ENCODE measurements at regions not wholly inside any gene's neighbourhood (a gene's known extent, or its start where the extent isn't known, plus 50 kb on each side); places are given as distances from the start of the nearest gene placed in this dataset.
A peak's percentile ranks its signal among the peaks of the same experiment; 100 is the strongest.

DNA sequence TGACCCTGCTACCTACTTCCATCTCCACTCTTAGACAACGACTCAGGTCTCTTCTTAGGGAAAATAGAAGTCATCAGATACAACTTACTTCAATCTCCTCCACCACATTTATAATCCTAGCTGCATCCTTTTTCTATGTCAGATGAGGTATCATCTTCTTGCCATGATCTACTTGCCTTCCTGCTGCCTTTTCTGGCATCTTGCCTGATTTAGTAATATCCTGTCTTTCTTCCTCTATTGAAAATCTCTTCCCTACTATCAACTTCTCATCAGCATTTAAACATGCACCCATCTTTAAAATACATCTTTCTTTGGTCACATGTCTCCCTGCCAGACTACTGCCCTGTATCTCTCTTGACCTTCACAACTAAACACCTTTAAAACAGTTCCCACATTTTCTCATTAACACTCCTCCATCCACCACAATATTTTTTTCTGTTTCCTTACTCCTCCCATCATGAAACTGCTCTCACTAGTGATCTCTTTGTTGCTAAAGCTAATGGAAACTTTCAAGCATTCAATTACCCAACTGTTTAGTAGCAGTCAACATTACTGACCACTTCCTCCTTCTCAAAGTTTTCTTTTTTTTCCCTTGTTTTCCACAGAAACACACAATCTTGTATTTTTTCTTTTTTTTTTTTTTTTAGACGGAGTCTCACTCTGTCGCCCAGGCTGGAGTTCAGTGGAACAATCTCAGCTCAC lies 100.8 kb upstream of the CXorf66 start:
- Histone ChIP-seq H3K27me3 (no peaks in the 10 kb centered on the region), H3K4me1 (ENCODE audit: control insufficient read depth in 1 of 2, insufficient read depth in 1 of 2, low read depth in 1 of 2, low read length in 1 of 2) (peaks cover 0 to 4% of the 10 kb centered on the region in 2 experiments), H3K36me3 (no peaks in the 10 kb centered on the region), H3K9me3 (no peaks in the 10 kb centered on the region), H3K4me3 (ENCODE audit: low read depth in 1 of 2, low read length in 1 of 2) (no peak overlapping the region), H3K27ac (peak overlapping the region; percentile 42)
- TF ChIP-seq, protein P1, sequence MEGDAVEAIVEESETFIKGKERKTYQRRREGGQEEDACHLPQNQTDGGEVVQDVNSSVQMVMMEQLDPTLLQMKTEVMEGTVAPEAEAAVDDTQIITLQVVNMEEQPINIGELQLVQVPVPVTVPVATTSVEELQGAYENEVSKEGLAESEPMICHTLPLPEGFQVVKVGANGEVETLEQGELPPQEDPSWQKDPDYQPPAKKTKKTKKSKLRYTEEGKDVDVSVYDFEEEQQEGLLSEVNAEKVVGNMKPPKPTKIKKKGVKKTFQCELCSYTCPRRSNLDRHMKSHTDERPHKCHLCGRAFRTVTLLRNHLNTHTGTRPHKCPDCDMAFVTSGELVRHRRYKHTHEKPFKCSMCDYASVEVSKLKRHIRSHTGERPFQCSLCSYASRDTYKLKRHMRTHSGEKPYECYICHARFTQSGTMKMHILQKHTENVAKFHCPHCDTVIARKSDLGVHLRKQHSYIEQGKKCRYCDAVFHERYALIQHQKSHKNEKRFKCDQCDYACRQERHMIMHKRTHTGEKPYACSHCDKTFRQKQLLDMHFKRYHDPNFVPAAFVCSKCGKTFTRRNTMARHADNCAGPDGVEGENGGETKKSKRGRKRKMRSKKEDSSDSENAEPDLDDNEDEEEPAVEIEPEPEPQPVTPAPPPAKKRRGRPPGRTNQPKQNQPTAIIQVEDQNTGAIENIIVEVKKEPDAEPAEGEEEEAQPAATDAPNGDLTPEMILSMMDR (IDR thresholded peaks at IDR 0.05), result no peak

DNA sequence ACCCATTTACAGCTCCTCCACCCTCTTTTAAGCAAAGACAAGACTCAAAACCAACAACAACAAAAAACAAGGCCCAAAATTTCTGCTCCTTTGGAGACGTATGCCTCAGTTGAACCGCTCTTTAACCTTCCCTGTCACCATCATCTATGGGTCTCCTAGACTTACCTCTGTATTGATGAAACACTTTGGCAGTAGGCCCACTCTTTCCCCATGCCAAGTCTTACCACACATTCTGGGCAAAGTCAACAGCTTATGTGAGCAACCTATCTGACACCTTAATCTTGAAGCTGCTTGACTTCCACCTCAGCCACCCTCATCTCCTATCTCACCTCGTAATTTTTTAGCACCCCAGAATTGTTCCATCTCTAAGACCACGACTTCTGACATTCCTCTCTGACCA lies 99.7 kb upstream of the CXorf66 start:
- Histone ChIP-seq H3K9me3 (no peaks in the 10 kb centered on the region), H3K27me3 (no peaks in the 10 kb centered on the region), H3K27ac (peak overlapping the region; percentile 42), H3K4me1 (ENCODE audit: control insufficient read depth in 1 of 2, insufficient read depth in 1 of 2, low read depth in 1 of 2, low read length in 1 of 2) (peaks cover 0 to 4% of the 10 kb centered on the region in 2 experiments), H3K36me3 (no peaks in the 10 kb centered on the region), H3K4me3 (ENCODE audit: low read depth in 1 of 2, low read length in 1 of 2) (no peak overlapping the region)
- TF ChIP-seq, protein P1 (IDR thresholded peaks at IDR 0.05), result no peak

DNA sequence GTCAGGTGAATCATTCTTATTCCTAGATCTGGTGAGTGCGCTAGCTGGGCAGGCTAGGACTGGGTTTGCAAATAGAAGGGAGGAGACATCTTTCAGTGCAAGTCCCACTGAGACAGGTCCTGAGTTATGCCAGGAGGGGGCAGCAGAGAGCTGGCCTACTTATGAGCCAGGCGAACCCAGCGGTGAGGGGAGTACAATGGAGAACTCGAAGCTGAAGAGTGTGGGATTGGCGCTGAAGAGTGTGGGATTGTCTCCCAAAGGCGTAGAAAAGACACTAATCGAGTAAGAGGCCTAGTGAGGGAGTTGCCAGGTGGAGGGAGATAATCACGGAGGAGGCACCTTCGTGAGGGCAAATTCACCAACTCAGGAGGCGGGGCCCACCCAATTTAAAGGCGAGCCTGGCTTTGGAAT lies 91.7 kb upstream of the CXorf66 start:
- H3K4me1 ChIP-seq (ENCODE audit: control insufficient read depth in 1 of 2, insufficient read depth in 1 of 2, low read depth in 1 of 2, low read length in 1 of 2), result no peaks in the 10 kb centered on the region
- TF ChIP-seq, protein P1 (IDR thresholded peaks at IDR 0.05), result peak; percentile 31

DNA sequence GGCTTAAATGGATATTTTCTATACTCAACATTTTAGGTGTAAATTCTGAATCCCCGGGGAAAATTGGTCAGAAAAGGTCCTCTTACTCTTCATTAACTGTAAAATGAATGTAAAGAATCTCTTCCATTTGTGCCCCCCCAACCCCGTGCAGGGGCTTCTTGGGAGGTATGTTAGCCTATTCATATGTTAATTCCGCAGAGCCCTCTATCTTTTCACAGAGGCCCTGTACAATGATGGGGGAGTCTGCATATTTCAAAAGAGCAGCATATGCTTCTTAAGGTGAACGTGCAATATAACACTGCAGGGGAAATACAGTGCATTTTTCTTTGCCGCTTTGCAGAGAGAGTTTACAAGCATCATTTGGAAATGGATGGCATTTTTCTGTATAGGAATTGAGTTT lies 88.5 kb upstream of the CXorf66 start:
- H3K27me3 ChIP-seq, result no peaks in the 10 kb centered on the region
- H3K9me3 ChIP-seq, result no peaks in the 10 kb centered on the region
- H3K27ac ChIP-seq, result no peak overlapping the region
- no peaks in the 10 kb centered on the region for H3K36me3 ChIP-seq
- H3K4me1 ChIP-seq (ENCODE audit: control insufficient read depth in 1 of 2, insufficient read depth in 1 of 2, low read depth in 1 of 2, low read length in 1 of 2), result no peaks in the 10 kb centered on the region
- TF ChIP-seq, protein P1 (IDR thresholded peaks at IDR 0.05), result no peak
- no peak overlapping the region for H3K4me3 ChIP-seq (ENCODE audit: low read depth in 1 of 2, low read length in 1 of 2)

More for the DNA sequence above, 91.7 kb upstream of the CXorf66 start:
- no peak overlapping the region for H3K27ac ChIP-seq
- no peaks in the 10 kb centered on the region for H3K27me3 ChIP-seq
- H3K36me3 ChIP-seq, result no peaks in the 10 kb centered on the region
- H3K4me3 ChIP-seq (ENCODE audit: low read depth in 1 of 2, low read length in 1 of 2), result no peak overlapping the region
- no peaks in the 10 kb centered on the region for H3K9me3 ChIP-seq

DNA sequence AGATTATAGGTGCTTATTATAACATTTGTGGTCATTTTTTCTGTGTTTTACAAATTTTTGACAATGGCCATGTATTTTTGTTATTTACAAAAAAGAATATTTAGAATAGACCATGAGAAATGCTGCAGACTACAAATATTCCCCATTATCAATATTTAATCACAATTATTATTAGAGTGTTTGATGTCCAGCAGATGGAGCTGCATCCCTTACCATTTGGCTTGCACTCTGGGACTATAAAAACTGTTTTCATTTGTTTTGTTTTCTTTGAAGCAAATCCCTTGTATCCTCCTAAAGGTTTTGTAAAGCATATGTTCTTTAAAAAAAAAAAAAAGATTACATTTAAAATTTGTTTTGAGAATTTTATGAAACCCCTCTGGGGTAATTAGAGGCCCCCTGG lies 85.6 kb upstream of the CXorf66 start:
- Histone ChIP-seq H3K9me3 (no peaks in the 10 kb centered on the region), H3K27ac (no peak overlapping the region), H3K4me3 (ENCODE audit: low read depth in 1 of 2, low read length in 1 of 2) (no peak overlapping the region), H3K27me3 (no peaks in the 10 kb centered on the region), H3K4me1 (ENCODE audit: control insufficient read depth in 1 of 2, insufficient read depth in 1 of 2, low read depth in 1 of 2, low read length in 1 of 2) (no peaks in the 10 kb centered on the region), H3K36me3 (no peaks in the 10 kb centered on the region)
- TF ChIP-seq, protein P1 (IDR thresholded peaks at IDR 0.05), result no peak
